ENCODE measurements at regions not wholly inside any gene's neighbourhood (a gene's known extent, or its start where the extent isn't known, plus 50 kb on each side); places are given as distances from the start of the nearest gene placed in this dataset.

DNA sequence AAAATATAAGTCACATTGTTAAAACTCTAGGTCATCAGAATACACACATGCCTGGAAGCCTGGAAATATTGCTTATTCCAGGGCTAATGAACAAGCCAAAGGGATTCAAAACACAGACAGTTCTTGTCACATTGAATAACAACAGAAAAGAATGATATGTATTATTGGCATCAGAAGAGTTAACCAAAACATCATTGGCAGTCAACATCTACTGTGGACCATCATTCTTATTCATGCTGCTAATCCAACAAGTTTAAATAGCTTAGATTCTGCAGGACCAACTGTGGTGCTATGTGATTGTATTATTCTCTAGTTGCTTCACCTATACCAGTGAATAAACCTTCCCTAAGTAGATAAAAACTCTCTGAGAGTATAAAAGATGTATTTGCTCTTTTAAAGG is 198.3 kb downstream of the NEBL start:
- Histone ChIP-seq H3K9ac (ENCODE audit: insufficient read depth in 1 of 2, low read length in 2 of 2) (no peak overlapping the region), H3K27ac (ENCODE audit: low read depth in 1 of 2, low read length in 1 of 2) (no peak overlapping the region), H3K4me3 (no peak overlapping the region), H3K36me3 (ENCODE audit: control insufficient read depth in 4 of 4, insufficient read depth in 4 of 4, low read length in 4 of 4) (no peaks in the 10 kb centered on the region), H3K9me3 (ENCODE audit: control insufficient read depth in 4 of 4, insufficient read depth in 3 of 4, low read length in 3 of 4) (peaks cover 0 to 4% (median under 1%) of the 10 kb centered on the region in 4 donors), H3K4me1 (ENCODE audit: control insufficient read depth in 5 of 5, insufficient read depth in 5 of 5, low read length in 5 of 5) (no peaks in the 10 kb centered on the region), H3K27me3 (ENCODE audit: control insufficient read depth in 3 of 3, insufficient read depth in 3 of 3, low read length in 2 of 3) (no peaks in the 10 kb centered on the region)
- DNase-seq, result no peak
- no peak for ATAC-seq (ENCODE audit: insufficient read depth, low FRiP score)
- TF ChIP-seq, protein P1, sequence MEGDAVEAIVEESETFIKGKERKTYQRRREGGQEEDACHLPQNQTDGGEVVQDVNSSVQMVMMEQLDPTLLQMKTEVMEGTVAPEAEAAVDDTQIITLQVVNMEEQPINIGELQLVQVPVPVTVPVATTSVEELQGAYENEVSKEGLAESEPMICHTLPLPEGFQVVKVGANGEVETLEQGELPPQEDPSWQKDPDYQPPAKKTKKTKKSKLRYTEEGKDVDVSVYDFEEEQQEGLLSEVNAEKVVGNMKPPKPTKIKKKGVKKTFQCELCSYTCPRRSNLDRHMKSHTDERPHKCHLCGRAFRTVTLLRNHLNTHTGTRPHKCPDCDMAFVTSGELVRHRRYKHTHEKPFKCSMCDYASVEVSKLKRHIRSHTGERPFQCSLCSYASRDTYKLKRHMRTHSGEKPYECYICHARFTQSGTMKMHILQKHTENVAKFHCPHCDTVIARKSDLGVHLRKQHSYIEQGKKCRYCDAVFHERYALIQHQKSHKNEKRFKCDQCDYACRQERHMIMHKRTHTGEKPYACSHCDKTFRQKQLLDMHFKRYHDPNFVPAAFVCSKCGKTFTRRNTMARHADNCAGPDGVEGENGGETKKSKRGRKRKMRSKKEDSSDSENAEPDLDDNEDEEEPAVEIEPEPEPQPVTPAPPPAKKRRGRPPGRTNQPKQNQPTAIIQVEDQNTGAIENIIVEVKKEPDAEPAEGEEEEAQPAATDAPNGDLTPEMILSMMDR (IDR thresholded peaks at IDR 0.05; ENCODE audit: control extremely low read depth, extremely low read depth), result no peak

- Histone ChIP-seq H3K36me3 (ENCODE audit: control insufficient read depth in 4 of 4, insufficient read depth in 4 of 4, low read length in 4 of 4) (no peaks in the 10 kb centered on the region), H3K9me3 (ENCODE audit: control insufficient read depth in 4 of 4, insufficient read depth in 3 of 4, low read length in 3 of 4) (no peaks in the 10 kb centered on the region), H3K27ac (ENCODE audit: low read depth in 1 of 2, low read length in 1 of 2) (no peak overlapping the region), H3K4me3 (no peak overlapping the region), H3K4me1 (ENCODE audit: control insufficient read depth in 5 of 5, insufficient read depth in 5 of 5, low read length in 5 of 5) (no peaks in the 10 kb centered on the region), H3K27me3 (ENCODE audit: control insufficient read depth in 3 of 3, insufficient read depth in 3 of 3, low read length in 2 of 3) (no peaks in the 10 kb centered on the region), H3K9ac (ENCODE audit: insufficient read depth in 1 of 2, low read length in 2 of 2) (no peak overlapping the region)
- ATAC-seq (ENCODE audit: insufficient read depth, low FRiP score) (no peak), DNase-seq (no peak)
- TF ChIP-seq, protein P1 (IDR thresholded peaks at IDR 0.05; ENCODE audit: control extremely low read depth, extremely low read depth), result no peak
These were observed 202.8 kb downstream of the NEBL start for GRCh38 chr10:20694296-20694695.

DNA sequence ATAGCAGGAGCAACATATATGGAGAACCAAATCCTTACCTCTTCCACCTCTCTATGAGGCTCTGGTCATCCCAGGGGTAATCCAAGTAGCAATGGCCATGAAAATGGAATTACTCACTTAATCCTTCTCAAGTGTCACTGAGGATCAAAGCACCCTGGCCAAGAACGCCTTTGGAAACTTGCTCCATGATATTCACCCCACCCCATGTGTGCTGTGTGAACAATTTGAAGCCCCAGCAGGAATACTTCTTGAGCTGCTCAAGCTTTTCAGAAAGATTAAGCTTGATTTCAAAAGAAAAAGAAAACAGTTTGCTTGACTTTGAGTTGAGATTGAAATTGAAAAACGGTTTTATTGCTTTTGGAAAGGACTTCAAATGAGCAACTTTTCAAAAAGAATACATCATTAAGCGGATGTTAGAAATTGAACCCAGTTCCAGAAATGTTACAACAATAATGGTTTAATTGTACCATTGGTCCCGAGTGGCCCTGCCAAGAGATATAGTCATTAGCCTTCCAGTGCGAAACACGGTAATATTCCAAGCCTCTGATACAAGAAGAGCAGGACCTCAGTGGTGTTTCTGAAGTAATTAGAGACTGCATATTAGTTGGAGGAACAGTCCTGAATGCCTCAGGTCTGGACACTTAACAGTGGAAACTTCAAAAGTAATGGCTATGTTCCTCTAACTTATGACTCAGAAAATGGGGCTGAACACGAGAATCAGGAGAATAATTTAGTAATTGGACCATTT is 208.1 kb downstream of the NEBL start:
- WGBS, 2 donors, result 85 to 91% methylated on average over 7 of the region's 7 CpGs

More for the DNA sequence above, 208.1 kb downstream of the NEBL start:
- TF ChIP-seq, protein P1 (IDR thresholded peaks at IDR 0.05; ENCODE audit: control extremely low read depth, extremely low read depth), result no peak
- ATAC-seq (ENCODE audit: insufficient read depth, low FRiP score), result no peak
- Histone ChIP-seq H3K27ac (ENCODE audit: low read depth in 1 of 2, low read length in 1 of 2) (no peak overlapping the region), H3K4me1 (ENCODE audit: control insufficient read depth in 5 of 5, insufficient read depth in 5 of 5, low read length in 5 of 5) (no peaks in the 10 kb centered on the region), H3K4me3 (no peak overlapping the region), H3K36me3 (ENCODE audit: control insufficient read depth in 4 of 4, insufficient read depth in 4 of 4, low read length in 4 of 4) (no peaks in the 10 kb centered on the region), H3K9ac (ENCODE audit: insufficient read depth in 1 of 2, low read length in 2 of 2) (no peak overlapping the region), H3K27me3 (ENCODE audit: control insufficient read depth in 3 of 3, insufficient read depth in 3 of 3, low read length in 2 of 3) (no peaks in the 10 kb centered on the region), H3K9me3 (ENCODE audit: control insufficient read depth in 4 of 4, insufficient read depth in 3 of 4, low read length in 3 of 4) (no peaks in the 10 kb centered on the region)
- no peak for DNase-seq
